Lower leg skin (tissue), 4 donors: ENCODE measurements at regions not wholly inside any gene's neighbourhood (a gene's known extent, or its start where the extent isn't known, plus 50 kb on each side); places are given as distances from the start of the nearest gene placed in this dataset.
"Not testable (repeated sequence)": the region's sequence is repeated elsewhere in the genome, so short reads cannot be mapped to it uniquely, and the experiment has no call there.

Source experiments
- DNase-seq, 2 donors: peaks; one replicate each; pipeline ENCODE4 v3.0.0-alpha.2; 2019; ENCODE audit warnings: low spot score in 2 of 2
- H3K4me3 ChIP-seq: fragments of 200-600 bp; sonication (generic); 2 replicates; pipeline ENCODE4 v1.5.1; 2017; ENCODE audit warnings: mild to moderate bottlenecking, low read depth; ENCODE audit not compliant: poor library complexity, severe bottlenecking
- CTCF ChIP-seq, 3 donors: fragments of 450-650 bp; IDR thresholded peaks; one replicate each; pipeline ENCODE4 v1.5.1; 2016; ENCODE audit warnings: antibody characterized with exemption in 3 of 3, mild to moderate bottlenecking in 3 of 3, moderate library complexity in 2 of 3
- POLR2A ChIP-seq, 2 donors: fragments of 450-650 bp; IDR thresholded peaks; one replicate each; pipeline ENCODE4 v1.6.1; 2016 to 2017; ENCODE audit warnings: antibody characterized with exemption in 2 of 2, mild to moderate bottlenecking in 1 of 2, moderate library complexity in 1 of 2
- WGBS, 2 donors: methylation state at CpG; one replicate each; pipeline ENCODE4 v1.1.5; 2018; 5-methylcytosine and 5-hydroxymethylcytosine counted together
- intact Hi-C: fragments of 100-400 bp; cut with DNase I; formaldehyde crosslinking; loops from one replicate; pipeline ENCODE4 v1.15.0; 2023; ENCODE audit warnings: low total_unique reads

- intact Hi-C loops, result no loop called here
- no peak for DNase-seq
- 70 to 76% methylated on average over 4 of the region's 4 CpGs for WGBS, 2 donors
- TF ChIP-seq CTCF (IDR thresholded peaks at IDR 0.05), result no peak
- no peak for TF ChIP-seq POLR2A (IDR thresholded peaks at IDR 0.05)
- no peak overlapping the region for H3K4me3 ChIP-seq
Observed at GRCh38 chr4:151853034-151853433, 92.2 kb upstream of the GATB start.

GRCh38 chr4:151852202-151852601, 91.4 kb upstream of the GATB start:
- no peak overlapping the region for H3K4me3 ChIP-seq
- 33 to 65% methylated on average over 2 of the region's 2 CpGs for WGBS, 2 donors
- no peak for TF ChIP-seq POLR2A (IDR thresholded peaks at IDR 0.05)
- no peak for TF ChIP-seq CTCF (IDR thresholded peaks at IDR 0.05)
- DNase-seq, result no peak
- intact Hi-C loops, result no loop called here

GRCh38 chr4:151851354-151851753, 90.5 kb upstream of the GATB start:
- WGBS, 2 donors, result 68 to 71% methylated on average over 2 of the region's 2 CpGs
- DNase-seq, result no peak
- no peak overlapping the region for H3K4me3 ChIP-seq
- TF ChIP-seq POLR2A (IDR thresholded peaks at IDR 0.05) (no peak), CTCF (IDR thresholded peaks at IDR 0.05) (no peak)
- intact Hi-C loops, result no loop called here

- no peak overlapping the region for H3K4me3 ChIP-seq
- intact Hi-C loops, result no loop called here
- peak in 1 of 2 donors; percentile 38 for DNase-seq
- WGBS, 2 donors, result 25 to 28% methylated on average over 2 of the region's 2 CpGs
- TF ChIP-seq CTCF (IDR thresholded peaks at IDR 0.05) (no peak), POLR2A (IDR thresholded peaks at IDR 0.05) (no peak)
Observed at GRCh38 chr4:151850791-151851213, 90.0 kb upstream of the GATB start.

- DNase-seq, intact Hi-C loops, H3K4me3 ChIP-seq: not testable (repeated sequence)
- 91 to 92% methylated on average over 3 of the region's 3 CpGs for WGBS, 2 donors
Observed at GRCh38 chr4:151845551-151845950, 84.7 kb upstream of the GATB start.

GRCh38 chr4:151842430-151843079, 81.7 kb upstream of the GATB start:
- no peak overlapping the region for H3K4me3 ChIP-seq
- WGBS, 2 donors, result 84 to 85% methylated on average over 4 of the region's 4 CpGs
- peak in 1 of 2 donors; percentile 71 for DNase-seq
- TF ChIP-seq POLR2A (IDR thresholded peaks at IDR 0.05) (no peak), CTCF (IDR thresholded peaks at IDR 0.05) (no peak)
- intact Hi-C loops, result no loop called here
